ENCODE measurements at regions not wholly inside any gene's neighbourhood (a gene's known extent, or its start where the extent isn't known, plus 50 kb on each side); places are given as distances from the start of the nearest gene placed in this dataset.

- no peak for DNase-seq (ENCODE audit: low spot score)
- no peak for FAIRE-seq
Observed at GRCh38 chr5:164561933-164562872, 1056.8 kb downstream of the MAT2B start.

GRCh38 chr5:164563370-164563769 is 1058.0 kb downstream of the MAT2B start:
- DNase-seq (ENCODE audit: low spot score) (no peak), FAIRE-seq (no peak)

GRCh38 chr5:164573397-164573796 is 1068.0 kb downstream of the MAT2B start:
- DNase-seq (ENCODE audit: low spot score) (no peak), FAIRE-seq (no peak)

GRCh38 chr5:164577201-164577600 is 1071.8 kb downstream of the MAT2B start:
- FAIRE-seq = no peak
- DNase-seq (ENCODE audit: low spot score) = no peak

- FAIRE-seq = no peak
- no peak for DNase-seq (ENCODE audit: low spot score)
Observed at GRCh38 chr5:164577742-164578141, 1072.3 kb downstream of the MAT2B start.

GRCh38 chr5:164578401-164578800 is 1073.0 kb downstream of the MAT2B start:
- no peak for DNase-seq (ENCODE audit: low spot score)
- FAIRE-seq = no peak

- FAIRE-seq (no peak), DNase-seq (ENCODE audit: low spot score) (no peak)
Observed at GRCh38 chr5:164578911-164579310, 1073.5 kb downstream of the MAT2B start.

- DNase-seq (ENCODE audit: low spot score) (no peak), FAIRE-seq (no peak)
Observed at GRCh38 chr5:164580155-164580554, 1074.7 kb downstream of the MAT2B start.

- FAIRE-seq (no peak), DNase-seq (ENCODE audit: low spot score) (no peak)
Observed at GRCh38 chr5:164581889-164582288, 1076.5 kb downstream of the MAT2B start.

GRCh38 chr5:164593982-164594381 is 1088.6 kb downstream of the MAT2B start:
- FAIRE-seq = no peak
- no peak for DNase-seq (ENCODE audit: low spot score)

- no peak for DNase-seq (ENCODE audit: low spot score)
- FAIRE-seq = no peak
Observed at GRCh38 chr5:164597293-164597900, 1092.0 kb downstream of the MAT2B start.

GRCh38 chr5:164600274-164600673 is 1094.9 kb downstream of the MAT2B start:
- FAIRE-seq (no peak), DNase-seq (ENCODE audit: low spot score) (no peak)

- FAIRE-seq = no peak
- no peak for DNase-seq (ENCODE audit: low spot score)
Observed at GRCh38 chr5:164600929-164601535, 1095.6 kb downstream of the MAT2B start.

- no peak for FAIRE-seq
- no peak for DNase-seq (ENCODE audit: low spot score)
Observed at GRCh38 chr5:164608507-164608906, 1103.1 kb downstream of the MAT2B start.

GRCh38 chr5:164610374-164610773 is 1105.0 kb downstream of the MAT2B start:
- DNase-seq (ENCODE audit: low spot score) (no peak), FAIRE-seq (no peak)

GRCh38 chr5:164614707-164615106 is 1109.3 kb downstream of the MAT2B start:
- DNase-seq (ENCODE audit: low spot score) (no peak), FAIRE-seq (no peak)

- no peak for FAIRE-seq
- DNase-seq (ENCODE audit: low spot score) = no peak
Observed at GRCh38 chr5:164617290-164617689, 1111.9 kb downstream of the MAT2B start.

- FAIRE-seq (no peak), DNase-seq (ENCODE audit: low spot score) (no peak)
Observed at GRCh38 chr5:164627021-164627420, 1121.6 kb downstream of the MAT2B start.

- FAIRE-seq (no peak), DNase-seq (ENCODE audit: low spot score) (no peak)
Observed at GRCh38 chr5:164636456-164636855, 1131.0 kb downstream of the MAT2B start.

- DNase-seq (ENCODE audit: low spot score) (no peak), FAIRE-seq (no peak)
Observed at GRCh38 chr5:164637931-164638521, 1132.6 kb downstream of the MAT2B start.

- FAIRE-seq = no peak
- DNase-seq (ENCODE audit: low spot score) = no peak
Observed at GRCh38 chr5:164649266-164649665, 1143.8 kb downstream of the MAT2B start.

GRCh38 chr5:164650427-164650826 is 1145.0 kb downstream of the MAT2B start:
- DNase-seq (ENCODE audit: low spot score) = no peak
- FAIRE-seq = no peak

All from RCC 7860 (cell line).